Left ventricle myocardium inferior (tissue), 1 donor: ENCODE measurements at regions not wholly inside any gene's neighbourhood (a gene's known extent, or its start where the extent isn't known, plus 50 kb on each side); places are given as distances from the start of the nearest gene placed in this dataset.
"Not testable (repeated sequence)": the region's sequence is repeated elsewhere in the genome, so short reads cannot be mapped to it uniquely, and the experiment has no call there.

Source experiments
- DNase-seq: peaks from one replicate; pipeline ENCODE4 v3.0.0-alpha.2; 2020
- H3K27ac ChIP-seq: fragments of 200-600 bp; replicated peaks from 2 replicates; pipeline ENCODE4 v1.8.0; 2021
- H3K27me3 ChIP-seq: fragments of 200-600 bp; 2 replicates; pipeline ENCODE4 v1.8.0; 2021; ENCODE audit warnings: low read depth
- H3K36me3 ChIP-seq: fragments of 200-600 bp; 2 replicates; pipeline ENCODE4 v1.8.0; 2021
- H3K4me1 ChIP-seq: fragments of 200-600 bp; 2 replicates; pipeline ENCODE4 v1.8.0; 2021
- H3K4me3 ChIP-seq: fragments of 200-600 bp; 2 replicates; pipeline ENCODE4 v1.8.0; 2021; ENCODE audit warnings: mild to moderate bottlenecking, moderate library complexity
- H3K9me3 ChIP-seq: fragments of 200-600 bp; replicated peaks from 2 replicates; pipeline ENCODE4 v1.8.0; 2021
- intact Hi-C: fragments of 100-400 bp; cut with micrococcal nuclease; formaldehyde crosslinking; loops from one replicate; pipeline ENCODE4 v1.11.0; 2022
- TF ChIP-seq, protein P1 (sequence below): fragments of 200-600 bp; IDR thresholded peaks from 2 replicates; pipeline ENCODE4 v1.8.0; 2021; ENCODE audit warnings: antibody characterized with exemption, mild to moderate bottlenecking, borderline replicate concordance
- donor health status: DM: no; HTN: yes; CAD: no; lungs with severe emphysema.

DNA sequence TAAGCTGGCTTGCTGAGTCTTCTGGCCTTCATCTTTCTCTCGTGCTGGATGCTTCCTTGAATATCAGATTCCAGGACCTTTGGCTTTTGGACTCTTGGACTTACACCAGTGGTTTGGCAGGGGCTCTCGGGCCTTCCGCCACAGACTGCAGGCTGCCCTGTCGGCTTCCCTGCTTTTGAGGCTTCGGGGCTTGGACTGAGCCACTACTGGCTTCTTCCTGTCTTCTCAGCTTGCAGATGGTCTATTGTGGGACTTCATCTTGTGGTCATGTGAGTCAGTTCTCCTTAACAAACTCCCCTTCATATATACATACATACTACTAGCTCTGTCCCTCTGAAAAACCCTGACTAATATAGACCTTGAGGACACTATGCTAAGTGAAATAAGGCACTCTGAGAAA, 78.3 kb upstream of the SSBP2 start:
- DNase-seq: no peak
- no peak overlapping the region for H3K4me3 ChIP-seq
- no peaks in the 10 kb centered on the region for H3K36me3 ChIP-seq
- no peaks in the 10 kb centered on the region for H3K27me3 ChIP-seq
- intact Hi-C loops: no loop called here
- TF ChIP-seq, protein P1, sequence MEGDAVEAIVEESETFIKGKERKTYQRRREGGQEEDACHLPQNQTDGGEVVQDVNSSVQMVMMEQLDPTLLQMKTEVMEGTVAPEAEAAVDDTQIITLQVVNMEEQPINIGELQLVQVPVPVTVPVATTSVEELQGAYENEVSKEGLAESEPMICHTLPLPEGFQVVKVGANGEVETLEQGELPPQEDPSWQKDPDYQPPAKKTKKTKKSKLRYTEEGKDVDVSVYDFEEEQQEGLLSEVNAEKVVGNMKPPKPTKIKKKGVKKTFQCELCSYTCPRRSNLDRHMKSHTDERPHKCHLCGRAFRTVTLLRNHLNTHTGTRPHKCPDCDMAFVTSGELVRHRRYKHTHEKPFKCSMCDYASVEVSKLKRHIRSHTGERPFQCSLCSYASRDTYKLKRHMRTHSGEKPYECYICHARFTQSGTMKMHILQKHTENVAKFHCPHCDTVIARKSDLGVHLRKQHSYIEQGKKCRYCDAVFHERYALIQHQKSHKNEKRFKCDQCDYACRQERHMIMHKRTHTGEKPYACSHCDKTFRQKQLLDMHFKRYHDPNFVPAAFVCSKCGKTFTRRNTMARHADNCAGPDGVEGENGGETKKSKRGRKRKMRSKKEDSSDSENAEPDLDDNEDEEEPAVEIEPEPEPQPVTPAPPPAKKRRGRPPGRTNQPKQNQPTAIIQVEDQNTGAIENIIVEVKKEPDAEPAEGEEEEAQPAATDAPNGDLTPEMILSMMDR: no peak
- no peaks in the 10 kb centered on the region for H3K9me3 ChIP-seq
- peaks cover 12% of the 10 kb centered on the region for H3K4me1 ChIP-seq
- H3K27ac ChIP-seq: no peak overlapping the region

DNA sequence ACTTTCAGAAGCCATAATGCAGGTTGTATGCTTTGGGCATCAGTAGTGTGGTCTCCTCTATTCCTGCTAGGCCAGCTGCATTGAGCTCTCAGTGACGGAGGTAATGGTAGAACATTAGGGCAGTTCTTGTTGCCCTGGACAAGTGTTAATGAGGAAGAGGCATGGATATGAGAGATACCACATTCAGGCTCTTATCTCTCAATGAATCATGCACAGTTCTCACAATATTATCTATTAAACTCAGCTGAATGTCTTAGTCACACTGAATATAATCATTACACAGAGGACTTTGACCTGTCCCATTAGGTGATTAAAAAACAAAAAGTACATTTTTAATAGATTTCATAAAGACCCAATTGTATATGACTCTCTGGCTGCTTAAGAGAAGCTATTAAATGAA, 76.6 kb upstream of the SSBP2 start:
- Histone ChIP-seq H3K36me3 (no peaks in the 10 kb centered on the region), H3K27me3 (no peaks in the 10 kb centered on the region), H3K9me3 (no peaks in the 10 kb centered on the region), H3K27ac (no peak overlapping the region), H3K4me3 (no peak overlapping the region), H3K4me1 (peaks cover 12% of the 10 kb centered on the region)
- no peak for DNase-seq
- TF ChIP-seq, protein P1: no peak
- intact Hi-C loops: no loop called here

DNA sequence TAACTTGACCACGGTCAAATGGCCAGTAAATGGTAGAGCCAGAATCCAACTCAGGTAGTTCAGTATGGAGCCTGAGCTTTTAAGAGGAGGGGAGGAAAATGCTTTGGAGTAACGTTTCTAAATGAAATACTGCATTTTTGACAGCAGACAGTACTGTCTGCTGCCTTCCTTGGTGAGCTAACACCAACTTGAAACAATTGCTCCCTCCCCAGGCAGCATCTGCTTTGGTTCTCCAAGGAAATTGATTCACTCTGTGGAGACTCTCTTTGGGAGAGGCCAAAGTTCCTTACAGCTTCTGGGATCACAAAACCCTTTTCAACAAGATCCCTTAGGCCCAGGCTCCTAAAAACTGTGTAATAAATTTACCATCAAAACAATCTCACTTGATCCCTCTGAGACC, 75.2 kb upstream of the SSBP2 start:
- TF ChIP-seq, protein P1: no peak
- Histone ChIP-seq H3K27ac (no peak overlapping the region), H3K4me3 (no peak overlapping the region), H3K4me1 (peaks cover 12% of the 10 kb centered on the region), H3K27me3 (no peaks in the 10 kb centered on the region), H3K9me3 (no peaks in the 10 kb centered on the region), H3K36me3 (no peaks in the 10 kb centered on the region)
- intact Hi-C loops: no loop called here
- no peak for DNase-seq

DNA sequence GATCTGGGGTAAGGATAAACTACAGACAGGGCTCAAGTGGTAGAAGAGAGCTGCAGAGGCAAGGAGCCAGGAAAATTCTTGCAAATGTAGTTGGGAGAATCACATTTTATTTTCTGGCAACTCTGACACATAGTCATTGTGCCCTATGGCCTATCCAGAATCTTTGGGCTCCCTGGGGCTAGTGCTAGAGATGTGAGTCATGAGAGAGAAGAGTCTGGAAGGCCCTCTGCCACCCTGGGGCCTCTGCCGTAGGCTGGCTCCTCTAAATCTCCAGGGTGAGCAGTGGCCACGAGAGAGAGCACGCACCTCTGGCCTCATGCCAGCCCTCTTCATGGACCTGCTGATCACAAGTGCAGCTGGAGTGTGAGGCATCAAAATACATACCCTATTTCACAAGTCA, 74.3 kb upstream of the SSBP2 start:
- H3K36me3 ChIP-seq: no peaks in the 10 kb centered on the region
- H3K27me3 ChIP-seq: no peaks in the 10 kb centered on the region
- H3K4me1 ChIP-seq: peaks cover 12% of the 10 kb centered on the region
- TF ChIP-seq, protein P1: no peak
- no peaks in the 10 kb centered on the region for H3K9me3 ChIP-seq
- H3K4me3 ChIP-seq: no peak overlapping the region
- intact Hi-C loops: no loop called here
- peak; percentile 75 for DNase-seq
- no peak overlapping the region for H3K27ac ChIP-seq

DNA sequence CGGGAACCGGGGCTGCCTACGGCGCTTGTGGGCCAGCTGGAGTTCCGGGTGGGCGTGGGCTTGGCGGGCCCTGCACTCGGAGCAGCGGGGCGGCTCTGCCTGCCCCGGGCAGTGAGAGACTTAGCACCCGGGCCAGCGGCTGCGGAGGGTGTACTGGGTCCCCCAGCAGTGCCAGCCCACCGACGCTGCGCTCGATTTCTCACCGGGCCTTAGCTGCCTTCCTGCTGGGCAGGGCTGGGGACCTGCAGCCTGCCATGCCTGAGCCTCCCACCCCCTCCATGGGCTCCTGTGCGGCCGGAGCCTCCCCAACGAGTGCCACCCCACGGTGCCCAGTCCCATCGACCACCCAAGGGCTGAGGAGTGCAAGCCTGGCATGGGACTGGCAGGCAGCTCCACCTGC, 72.8 kb upstream of the SSBP2 start:
- H3K4me3 ChIP-seq, H3K27ac ChIP-seq, H3K27me3 ChIP-seq, H3K9me3 ChIP-seq, intact Hi-C loops, H3K36me3 ChIP-seq, DNase-seq: not testable (repeated sequence)
- peaks cover 12% of the 10 kb centered on the region for H3K4me1 ChIP-seq

DNA sequence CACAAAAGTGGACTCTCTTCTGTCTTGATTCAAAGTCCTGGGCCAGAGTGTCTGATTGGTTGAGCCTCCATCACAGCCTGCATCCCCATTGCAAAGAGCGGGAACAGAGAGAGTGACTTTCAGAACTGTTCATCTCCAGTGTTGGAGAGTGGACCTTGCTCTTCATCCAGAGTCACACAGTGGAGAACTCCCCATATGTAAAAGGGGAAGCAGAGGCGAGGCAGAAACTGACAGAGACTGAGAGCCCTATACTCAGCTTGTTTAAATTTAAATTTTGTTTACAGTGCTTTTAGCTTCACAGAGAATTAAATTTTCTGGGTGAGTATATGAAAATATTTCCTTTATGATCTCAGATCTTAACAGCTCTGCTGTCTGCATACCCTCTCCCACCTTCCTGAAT, 70.0 kb upstream of the SSBP2 start:
- Histone ChIP-seq H3K4me1 (peaks cover 10% of the 10 kb centered on the region), H3K36me3 (no peaks in the 10 kb centered on the region), H3K4me3 (no peak overlapping the region), H3K9me3 (no peaks in the 10 kb centered on the region), H3K27me3 (no peaks in the 10 kb centered on the region), H3K27ac (no peak overlapping the region)
- TF ChIP-seq, protein P1: no peak
- intact Hi-C loops: no loop called here
- no peak for DNase-seq
